Uterus (tissue), 2 donors: ENCODE measurements at regions not wholly inside any gene's neighbourhood (a gene's known extent, or its start where the extent isn't known, plus 50 kb on each side); places are given as distances from the start of the nearest gene placed in this dataset.

Source experiments
- POLR2A ChIP-seq, 2 donors: fragments of 450-650 bp; IDR thresholded peaks; one replicate each; pipeline ENCODE4 v1.6.1; 2016; ENCODE audit warnings: antibody characterized with exemption in 2 of 2, mild to moderate bottlenecking in 1 of 2, moderate library complexity in 1 of 2
- TF ChIP-seq, protein P1 (sequence below), 4 experiments: fragments of 200-600 bp in 2 of 4; fragments of 450-650 bp in 2 of 4; sonication (generic) in 2 of 4; IDR thresholded peaks; one replicate each; pipeline ENCODE4 v1.5.1; 2016 to 2019; ENCODE audit warnings: antibody characterized with exemption in 4 of 4, mild to moderate bottlenecking in 2 of 4, moderate library complexity in 1 of 4

DNA sequence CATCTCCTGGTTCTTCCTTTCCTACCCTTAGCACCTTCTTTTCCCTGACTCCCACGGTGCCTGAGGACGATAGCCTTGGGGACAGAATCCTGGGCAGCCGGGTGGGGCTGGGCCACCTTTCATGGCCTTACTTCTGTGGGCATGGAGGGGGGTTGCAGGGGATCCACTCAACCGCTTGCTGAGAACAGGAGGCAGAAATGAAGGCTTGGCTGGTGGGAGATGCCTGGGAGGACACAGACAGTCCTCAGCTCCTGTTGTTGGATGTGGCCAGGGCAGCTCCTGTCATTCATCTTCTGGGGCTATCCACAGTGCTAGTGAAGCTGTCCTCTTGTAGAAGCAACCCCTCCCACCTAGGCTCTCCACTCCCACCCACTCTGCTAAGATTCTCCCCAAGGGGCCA, 95.5 kb upstream of the CELF4 start:
- TF ChIP-seq, protein P1, sequence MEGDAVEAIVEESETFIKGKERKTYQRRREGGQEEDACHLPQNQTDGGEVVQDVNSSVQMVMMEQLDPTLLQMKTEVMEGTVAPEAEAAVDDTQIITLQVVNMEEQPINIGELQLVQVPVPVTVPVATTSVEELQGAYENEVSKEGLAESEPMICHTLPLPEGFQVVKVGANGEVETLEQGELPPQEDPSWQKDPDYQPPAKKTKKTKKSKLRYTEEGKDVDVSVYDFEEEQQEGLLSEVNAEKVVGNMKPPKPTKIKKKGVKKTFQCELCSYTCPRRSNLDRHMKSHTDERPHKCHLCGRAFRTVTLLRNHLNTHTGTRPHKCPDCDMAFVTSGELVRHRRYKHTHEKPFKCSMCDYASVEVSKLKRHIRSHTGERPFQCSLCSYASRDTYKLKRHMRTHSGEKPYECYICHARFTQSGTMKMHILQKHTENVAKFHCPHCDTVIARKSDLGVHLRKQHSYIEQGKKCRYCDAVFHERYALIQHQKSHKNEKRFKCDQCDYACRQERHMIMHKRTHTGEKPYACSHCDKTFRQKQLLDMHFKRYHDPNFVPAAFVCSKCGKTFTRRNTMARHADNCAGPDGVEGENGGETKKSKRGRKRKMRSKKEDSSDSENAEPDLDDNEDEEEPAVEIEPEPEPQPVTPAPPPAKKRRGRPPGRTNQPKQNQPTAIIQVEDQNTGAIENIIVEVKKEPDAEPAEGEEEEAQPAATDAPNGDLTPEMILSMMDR (IDR thresholded peaks at IDR 0.05): no peak
- TF ChIP-seq POLR2A (IDR thresholded peaks at IDR 0.05): no peak
